ENCODE measurements at regions not wholly inside any gene's neighbourhood (a gene's known extent, or its start where the extent isn't known, plus 50 kb on each side); places are given as distances from the start of the nearest gene placed in this dataset.
"Not testable (repeated sequence)": the region's sequence is repeated elsewhere in the genome, so short reads cannot be mapped to it uniquely, and the experiment has no call there.

- Histone ChIP-seq H4K91ac (ENCODE audit: low read depth, low read length, poor library complexity) (no peak overlapping the region), H3K4me3 (ENCODE audit: low read length in 2 of 2) (no peak overlapping the region), H2AK5ac (ENCODE audit: low read depth, low read length) (no peak overlapping the region), H3K79me1 (ENCODE audit: low read depth, low read length) (no peaks in the 10 kb centered on the region), H4K8ac (ENCODE audit: low read depth, low read length) (no peak overlapping the region), H3K4me1 (ENCODE audit: control insufficient read depth in 2 of 2, insufficient read depth in 1 of 2, low read depth in 1 of 2, low read length in 2 of 2) (no peaks in the 10 kb centered on the region), H3K14ac (ENCODE audit: low read length) (no peak overlapping the region), H3K9ac (ENCODE audit: low read depth, low read length, poor library complexity) (no peak overlapping the region), H3K18ac (ENCODE audit: low read length) (no peak overlapping the region), H2BK12ac (ENCODE audit: low read length) (no peak overlapping the region), H3K9me3 (replicated peaks in 1 of 2; ENCODE audit: control insufficient read depth in 2 of 2, insufficient read depth in 1 of 2, low read depth in 1 of 2, low read length in 2 of 2) (peaks cover 0 to 14% of the 10 kb centered on the region in 2 donors), H2BK15ac (ENCODE audit: low read length) (no peak overlapping the region), H3K23ac (ENCODE audit: low read depth, low read length, poor library complexity) (no peak overlapping the region), H3K27me3 (ENCODE audit: control insufficient read depth in 3 of 3, insufficient read depth in 3 of 3, low read depth in 1 of 3, low read length in 3 of 3) (no peaks in the 10 kb centered on the region), H2BK5ac (ENCODE audit: low read length) (no peak overlapping the region), H3K4ac (ENCODE audit: low read length) (no peak overlapping the region), H3K36me3 (replicated peaks in 1 of 2; ENCODE audit: control insufficient read depth in 2 of 2, insufficient read depth in 2 of 2, low read length in 2 of 2) (no peaks in the 10 kb centered on the region), H3K4me2 (ENCODE audit: insufficient read depth, low read length, poor library complexity, severe bottlenecking) (no peak overlapping the region), H2AFZ (ENCODE audit: low read length) (no peak overlapping the region), H3K27ac (replicated peaks; ENCODE audit: low read length) (no peak overlapping the region), H2BK120ac (ENCODE audit: low read depth, low read length) (no peak overlapping the region)
- no peak for DNase-seq (ENCODE audit: low spot score)
- WGBS, 2 donors (ENCODE audit: extremely low coverage in 2 of 2, insufficient read length in 2 of 2, insufficient replicate concordance in 1 of 2) = no CpG with 5 or more reads among the region's 24 CpGs
These were observed 246.1 kb downstream of the OR4C45 start for GRCh38 chr11:50278756-50279155.

GRCh38 chr11:50298182-50298988, 265.7 kb downstream of the OR4C45 start:
- H2BK5ac ChIP-seq (ENCODE audit: low read length) = no peak overlapping the region
- DNase-seq (ENCODE audit: low spot score) = no peak
- H3K9ac ChIP-seq (ENCODE audit: low read depth, low read length, poor library complexity) = no peak overlapping the region
- no peak overlapping the region for H3K23ac ChIP-seq (ENCODE audit: low read depth, low read length, poor library complexity)
- H3K27me3 ChIP-seq (ENCODE audit: control insufficient read depth in 3 of 3, insufficient read depth in 3 of 3, low read depth in 1 of 3, low read length in 3 of 3) = no peaks in the 10 kb centered on the region
- H3K4me1 ChIP-seq (ENCODE audit: control insufficient read depth in 2 of 2, insufficient read depth in 1 of 2, low read depth in 1 of 2, low read length in 2 of 2) = no peaks in the 10 kb centered on the region
- H3K36me3 ChIP-seq (replicated peaks in 1 of 2; ENCODE audit: control insufficient read depth in 2 of 2, insufficient read depth in 2 of 2, low read length in 2 of 2) = no peaks in the 10 kb centered on the region
- no peak overlapping the region for H2AFZ ChIP-seq (ENCODE audit: low read length)
- no peak overlapping the region for H4K8ac ChIP-seq (ENCODE audit: low read depth, low read length)
- no peak overlapping the region for H2BK15ac ChIP-seq (ENCODE audit: low read length)
- peaks cover 0 to 16% of the 10 kb centered on the region in 2 donors for H3K9me3 ChIP-seq (replicated peaks in 1 of 2; ENCODE audit: control insufficient read depth in 2 of 2, insufficient read depth in 1 of 2, low read depth in 1 of 2, low read length in 2 of 2)
- no peak overlapping the region for H2BK120ac ChIP-seq (ENCODE audit: low read depth, low read length)
- no CpG with 5 or more reads among the region's 59 CpGs for WGBS, 2 donors (ENCODE audit: extremely low coverage in 2 of 2, insufficient read length in 2 of 2, insufficient replicate concordance in 1 of 2)
- H3K14ac ChIP-seq (ENCODE audit: low read length) = no peak overlapping the region
- H3K18ac ChIP-seq (ENCODE audit: low read length) = no peak overlapping the region
- H2BK12ac ChIP-seq (ENCODE audit: low read length) = no peak overlapping the region
- peak overlapping the region; percentile 36 to 67 for H3K4me3 ChIP-seq (ENCODE audit: low read length in 2 of 2)
- no peak overlapping the region for H3K4me2 ChIP-seq (ENCODE audit: insufficient read depth, low read length, poor library complexity, severe bottlenecking)
- H3K27ac ChIP-seq (replicated peaks; ENCODE audit: low read length) = no peak overlapping the region
- H4K91ac ChIP-seq (ENCODE audit: low read depth, low read length, poor library complexity) = no peak overlapping the region
- no peak overlapping the region for H3K4ac ChIP-seq (ENCODE audit: low read length)
- H3K79me1 ChIP-seq (ENCODE audit: low read depth, low read length) = peaks cover 2% of the 10 kb centered on the region
- no peak overlapping the region for H2AK5ac ChIP-seq (ENCODE audit: low read depth, low read length)

GRCh38 chr11:50330723-50331122, 298.0 kb downstream of the OR4C45 start:
- not testable (repeated sequence) for H3K23ac ChIP-seq (ENCODE audit: low read depth, low read length, poor library complexity); H2BK15ac ChIP-seq (ENCODE audit: low read length); H3K4me3 ChIP-seq (ENCODE audit: low read length in 2 of 2); H3K36me3 ChIP-seq (replicated peaks in 1 of 2; ENCODE audit: control insufficient read depth in 2 of 2, insufficient read depth in 2 of 2, low read length in 2 of 2); H3K9me3 ChIP-seq (replicated peaks in 1 of 2; ENCODE audit: control insufficient read depth in 2 of 2, insufficient read depth in 1 of 2, low read depth in 1 of 2, low read length in 2 of 2); H3K14ac ChIP-seq (ENCODE audit: low read length); H3K4me2 ChIP-seq (ENCODE audit: insufficient read depth, low read length, poor library complexity, severe bottlenecking); H4K8ac ChIP-seq (ENCODE audit: low read depth, low read length); H3K4me1 ChIP-seq (ENCODE audit: control insufficient read depth in 2 of 2, insufficient read depth in 1 of 2, low read depth in 1 of 2, low read length in 2 of 2); H2BK120ac ChIP-seq (ENCODE audit: low read depth, low read length); H2AK5ac ChIP-seq (ENCODE audit: low read depth, low read length); H3K79me1 ChIP-seq (ENCODE audit: low read depth, low read length); DNase-seq (ENCODE audit: low spot score); H2BK12ac ChIP-seq (ENCODE audit: low read length); H3K4ac ChIP-seq (ENCODE audit: low read length); H3K18ac ChIP-seq (ENCODE audit: low read length); H3K27me3 ChIP-seq (ENCODE audit: control insufficient read depth in 3 of 3, insufficient read depth in 3 of 3, low read depth in 1 of 3, low read length in 3 of 3); H4K91ac ChIP-seq (ENCODE audit: low read depth, low read length, poor library complexity); H3K27ac ChIP-seq (replicated peaks; ENCODE audit: low read length); H2AFZ ChIP-seq (ENCODE audit: low read length); H3K9ac ChIP-seq (ENCODE audit: low read depth, low read length, poor library complexity); H2BK5ac ChIP-seq (ENCODE audit: low read length)
- WGBS, 2 donors (ENCODE audit: extremely low coverage in 2 of 2, insufficient read length in 2 of 2, insufficient replicate concordance in 1 of 2) = no CpG with 5 or more reads among the region's 2 CpGs

GRCh38 chr11:50333861-50334260, 301.2 kb downstream of the OR4C45 start:
- Histone ChIP-seq H2AK5ac (ENCODE audit: low read depth, low read length) (no peak overlapping the region), H3K23ac (ENCODE audit: low read depth, low read length, poor library complexity) (no peak overlapping the region), H3K36me3 (replicated peaks in 1 of 2; ENCODE audit: control insufficient read depth in 2 of 2, insufficient read depth in 2 of 2, low read length in 2 of 2) (no peaks in the 10 kb centered on the region), H3K4me2 (ENCODE audit: insufficient read depth, low read length, poor library complexity, severe bottlenecking) (no peak overlapping the region), H3K4me1 (ENCODE audit: control insufficient read depth in 2 of 2, insufficient read depth in 1 of 2, low read depth in 1 of 2, low read length in 2 of 2) (no peaks in the 10 kb centered on the region), H3K27ac (replicated peaks; ENCODE audit: low read length) (no peak overlapping the region), H3K18ac (ENCODE audit: low read length) (no peak overlapping the region), H3K9me3 (replicated peaks in 1 of 2; ENCODE audit: control insufficient read depth in 2 of 2, insufficient read depth in 1 of 2, low read depth in 1 of 2, low read length in 2 of 2) (peaks cover 0 to 2% of the 10 kb centered on the region in 2 donors), H3K27me3 (ENCODE audit: control insufficient read depth in 3 of 3, insufficient read depth in 3 of 3, low read depth in 1 of 3, low read length in 3 of 3) (no peaks in the 10 kb centered on the region), H3K4ac (ENCODE audit: low read length) (no peak overlapping the region), H4K8ac (ENCODE audit: low read depth, low read length) (no peak overlapping the region), H2BK15ac (ENCODE audit: low read length) (no peak overlapping the region), H2BK5ac (ENCODE audit: low read length) (no peak overlapping the region), H3K79me1 (ENCODE audit: low read depth, low read length) (no peaks in the 10 kb centered on the region), H3K4me3 (ENCODE audit: low read length in 2 of 2) (no peak overlapping the region), H3K14ac (ENCODE audit: low read length) (no peak overlapping the region), H4K91ac (ENCODE audit: low read depth, low read length, poor library complexity) (no peak overlapping the region), H2BK12ac (ENCODE audit: low read length) (no peak overlapping the region), H2AFZ (ENCODE audit: low read length) (peak overlapping the region; percentile 56), H3K9ac (ENCODE audit: low read depth, low read length, poor library complexity) (no peak overlapping the region), H2BK120ac (ENCODE audit: low read depth, low read length) (no peak overlapping the region)
- WGBS, 2 donors (ENCODE audit: extremely low coverage in 2 of 2, insufficient read length in 2 of 2, insufficient replicate concordance in 1 of 2) = no CpG with 5 or more reads among the region's 4 CpGs
- no peak for DNase-seq (ENCODE audit: low spot score)

Data from neuronal stem cell (in vitro differentiated cells).